Prostate gland (tissue), 2 donors: ENCODE measurements at regions not wholly inside any gene's neighbourhood (a gene's known extent, or its start where the extent isn't known, plus 50 kb on each side); places are given as distances from the start of the nearest gene placed in this dataset.

Experiments
- DNase-seq: peaks from one replicate; pipeline ENCODE4 v3.0.0-alpha.2; 2019; ENCODE audit warnings: low spot score
- H3K27ac ChIP-seq, 2 donors: fragments of 200-600 bp; sonication (generic); 2 replicates each; pipeline ENCODE4 v1.5.1; 2017 to 2019
- H3K27me3 ChIP-seq: fragments of 200-600 bp; sonication (generic); replicated peaks from 2 replicates; pipeline ENCODE4 v1.5.1; 2019; ENCODE audit not compliant: insufficient read depth
- H3K36me3 ChIP-seq, 2 donors: fragments of 200-600 bp; sonication (generic); 1 replicate in 1 of 2; 2 replicates in 1 of 2; pipeline versions ENCODE4 v1.5.1 to v1.8.1; 2017 to 2019
- H3K4me1 ChIP-seq: fragments of 200-600 bp; sonication (generic); replicated peaks from 2 replicates; pipeline ENCODE4 v1.5.1; 2019
- H3K4me3 ChIP-seq, 2 donors: fragments of 200-600 bp; sonication (generic); 2 replicates each; pipeline ENCODE4 v1.5.1; 2017 to 2019
- H3K9me3 ChIP-seq: fragments of 200-600 bp; sonication (generic); 2 replicates; pipeline ENCODE4 v1.5.1; 2017
- POLR2A ChIP-seq: fragments of 450-650 bp; IDR thresholded peaks from one replicate; pipeline ENCODE4 v1.6.1; 2016; ENCODE audit warnings: antibody characterized with exemption, mild to moderate bottlenecking
- POLR2AphosphoS5 ChIP-seq: sonication (generic); formaldehyde crosslinking; IDR thresholded peaks from one replicate; pipeline ENCODE4 v1.6.1; 2017; ENCODE audit warnings: antibody characterized with exemption
- WGBS: methylation state at CpG from one replicate; pipeline ENCODE4 v1.1.5; 2018; 5-methylcytosine and 5-hydroxymethylcytosine counted together
- intact Hi-C: fragments of 100-400 bp; cut with DNase I; formaldehyde crosslinking; loops from one replicate; pipeline ENCODE4 v1.14.2; 2022
- TF ChIP-seq, protein P1 (sequence below), 4 experiments: fragments of 200-600 bp in 2 of 4; fragments of 450-650 bp in 2 of 4; sonication (generic) in 2 of 4; IDR thresholded peaks; 1 replicate in 3 of 4; 2 replicates in 1 of 4; pipeline ENCODE4 v1.5.1; 2016 to 2019; ENCODE audit warnings: antibody characterized with exemption in 4 of 4, mild to moderate bottlenecking in 2 of 4, moderate library complexity in 2 of 4

DNA sequence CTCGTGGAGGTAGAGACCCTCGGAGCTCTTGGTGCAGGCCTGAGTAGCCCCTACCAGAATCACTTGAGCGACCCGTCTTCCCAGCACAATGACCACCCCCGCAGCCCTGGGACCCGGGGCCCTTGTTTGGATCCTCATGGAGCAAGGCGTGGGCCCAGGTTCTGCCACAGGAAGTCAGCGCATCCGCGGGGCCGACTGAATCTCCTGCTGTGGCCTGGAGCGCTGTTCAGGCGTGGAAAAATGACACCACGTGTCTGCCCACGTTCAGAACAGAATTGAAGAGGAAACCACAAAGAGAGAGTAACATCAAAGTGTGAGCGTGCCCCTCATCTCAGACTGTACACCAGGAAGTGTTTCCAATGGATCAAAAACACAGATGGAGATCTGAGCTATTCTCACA lies 1479.2 kb downstream of the TBC1D22A start:
- H3K9me3 ChIP-seq, result no peaks in the 10 kb centered on the region
- no peaks in the 10 kb centered on the region for H3K36me3 ChIP-seq
- DNase-seq, result no peak
- TF ChIP-seq POLR2A (no peak), POLR2AphosphoS5 (no peak)
- TF ChIP-seq, protein P1, sequence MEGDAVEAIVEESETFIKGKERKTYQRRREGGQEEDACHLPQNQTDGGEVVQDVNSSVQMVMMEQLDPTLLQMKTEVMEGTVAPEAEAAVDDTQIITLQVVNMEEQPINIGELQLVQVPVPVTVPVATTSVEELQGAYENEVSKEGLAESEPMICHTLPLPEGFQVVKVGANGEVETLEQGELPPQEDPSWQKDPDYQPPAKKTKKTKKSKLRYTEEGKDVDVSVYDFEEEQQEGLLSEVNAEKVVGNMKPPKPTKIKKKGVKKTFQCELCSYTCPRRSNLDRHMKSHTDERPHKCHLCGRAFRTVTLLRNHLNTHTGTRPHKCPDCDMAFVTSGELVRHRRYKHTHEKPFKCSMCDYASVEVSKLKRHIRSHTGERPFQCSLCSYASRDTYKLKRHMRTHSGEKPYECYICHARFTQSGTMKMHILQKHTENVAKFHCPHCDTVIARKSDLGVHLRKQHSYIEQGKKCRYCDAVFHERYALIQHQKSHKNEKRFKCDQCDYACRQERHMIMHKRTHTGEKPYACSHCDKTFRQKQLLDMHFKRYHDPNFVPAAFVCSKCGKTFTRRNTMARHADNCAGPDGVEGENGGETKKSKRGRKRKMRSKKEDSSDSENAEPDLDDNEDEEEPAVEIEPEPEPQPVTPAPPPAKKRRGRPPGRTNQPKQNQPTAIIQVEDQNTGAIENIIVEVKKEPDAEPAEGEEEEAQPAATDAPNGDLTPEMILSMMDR (IDR thresholded peaks at IDR 0.05), result no peak
- H3K4me1 ChIP-seq, result no peaks in the 10 kb centered on the region
- WGBS, result 81% methylated on average over 16 of the region's 16 CpGs
- H3K27me3 ChIP-seq, result peaks cover 2% of the 10 kb centered on the region
- intact Hi-C loops, result no loop called here
- H3K4me3 ChIP-seq, result no peak overlapping the region
- no peak overlapping the region for H3K27ac ChIP-seq

GRCh38 chr22:48240935-48241230 lies 1478.4 kb downstream of the TBC1D22A start:
- Histone ChIP-seq H3K4me3 (no peak overlapping the region), H3K9me3 (no peaks in the 10 kb centered on the region), H3K36me3 (no peaks in the 10 kb centered on the region), H3K4me1 (no peaks in the 10 kb centered on the region), H3K27me3 (peaks cover 2% of the 10 kb centered on the region), H3K27ac (no peak overlapping the region)
- TF ChIP-seq POLR2AphosphoS5, result no peak
- TF ChIP-seq POLR2A, result no peak
- TF ChIP-seq, protein P1 (IDR thresholded peaks at IDR 0.05), result no peak
- no peak for DNase-seq
- intact Hi-C loops, result no loop called here
- WGBS, result 98% methylated on average over 8 of the region's 8 CpGs

- no peak for DNase-seq
- TF ChIP-seq, protein P1 (IDR thresholded peaks at IDR 0.05), result no peak
- TF ChIP-seq POLR2A, result no peak
- TF ChIP-seq POLR2AphosphoS5, result no peak
Measured at GRCh38 chr22:48240148-48240934, 1477.9 kb downstream of the TBC1D22A start.

DNA sequence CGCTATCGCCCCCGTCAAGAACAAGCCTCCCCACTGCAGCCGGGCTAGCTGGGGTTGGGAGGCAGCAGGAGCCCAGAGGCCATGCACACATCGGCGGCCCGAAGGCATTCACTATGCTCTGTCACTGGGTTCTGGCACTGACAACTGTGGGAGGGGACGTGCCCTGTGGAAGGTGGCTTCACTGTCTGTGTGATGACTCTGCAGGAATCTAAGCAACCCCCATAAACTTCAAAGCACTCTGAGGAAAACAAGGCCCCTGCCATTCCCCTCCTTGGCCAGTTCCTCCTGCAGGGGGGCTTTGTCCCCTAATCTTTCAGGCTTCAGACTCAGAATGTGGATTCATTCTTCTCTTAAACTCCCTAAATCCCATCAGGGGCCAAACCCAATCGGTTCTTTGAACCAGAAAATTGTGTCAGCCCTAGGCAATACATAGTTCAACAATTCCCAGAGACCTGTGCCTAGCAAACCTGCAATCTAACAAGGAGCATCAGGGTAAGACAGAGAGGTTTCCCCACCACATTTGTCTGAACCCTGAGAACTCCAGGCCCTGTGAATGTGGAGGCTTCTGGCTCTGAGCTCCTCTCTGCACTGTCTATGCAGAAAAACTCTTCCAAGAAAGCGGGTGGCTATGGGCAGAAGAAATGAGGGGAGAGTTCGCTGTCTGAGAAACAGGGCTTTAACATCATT lies 1477.2 kb downstream of the TBC1D22A start:
- 63% methylated on average over 11 of the region's 11 CpGs for WGBS
- Histone ChIP-seq H3K27ac (no peak overlapping the region), H3K27me3 (peaks cover 2% of the 10 kb centered on the region), H3K9me3 (no peaks in the 10 kb centered on the region), H3K4me1 (no peaks in the 10 kb centered on the region), H3K4me3 (no peak overlapping the region), H3K36me3 (no peaks in the 10 kb centered on the region)
- no peak for DNase-seq
- TF ChIP-seq, protein P1 (IDR thresholded peaks at IDR 0.05), result no peak
- TF ChIP-seq POLR2AphosphoS5 (no peak), POLR2A (no peak)
- intact Hi-C loops, result no loop called here

More at GRCh38 chr22:48240148-48240934, 1477.9 kb downstream of the TBC1D22A start:
- no peaks in the 10 kb centered on the region for H3K36me3 ChIP-seq
- H3K9me3 ChIP-seq, result no peaks in the 10 kb centered on the region
- 70% methylated on average over 13 of the region's 13 CpGs for WGBS
- H3K27me3 ChIP-seq, result peaks cover 2% of the 10 kb centered on the region
- no peak overlapping the region for H3K27ac ChIP-seq
- H3K4me3 ChIP-seq, result no peak overlapping the region
- intact Hi-C loops, result no loop called here
- H3K4me1 ChIP-seq, result no peaks in the 10 kb centered on the region

GRCh38 chr22:48238966-48239365 lies 1476.5 kb downstream of the TBC1D22A start:
- no peaks in the 10 kb centered on the region for H3K36me3 ChIP-seq
- 73% methylated on average over 12 of the region's 12 CpGs for WGBS
- TF ChIP-seq POLR2AphosphoS5 (no peak), POLR2A (no peak)
- TF ChIP-seq, protein P1 (IDR thresholded peaks at IDR 0.05), result no peak
- no peak for DNase-seq
- H3K27ac ChIP-seq, result no peak overlapping the region
- H3K9me3 ChIP-seq, result no peaks in the 10 kb centered on the region
- no peaks in the 10 kb centered on the region for H3K4me1 ChIP-seq
- H3K27me3 ChIP-seq, result peaks cover 2% of the 10 kb centered on the region
- intact Hi-C loops, result no loop called here
- no peak overlapping the region for H3K4me3 ChIP-seq
